ENCODE measurements at regions not wholly inside any gene's neighbourhood (a gene's known extent, or its start where the extent isn't known, plus 50 kb on each side); places are given as distances from the start of the nearest gene placed in this dataset.
"Not testable (repeated sequence)": the region's sequence is repeated elsewhere in the genome, so short reads cannot be mapped to it uniquely, and the experiment has no call there.

GRCh38 chr3:89783341-89783927, 676.0 kb downstream of the EPHA3 start:
- FAIRE-seq: no peak

- no peak for FAIRE-seq
Measured at GRCh38 chr3:89787485-89787884, 680.1 kb downstream of the EPHA3 start.

- FAIRE-seq: no peak
Measured at GRCh38 chr3:89787979-89788378, 680.6 kb downstream of the EPHA3 start.

GRCh38 chr3:89795506-89795905, 688.1 kb downstream of the EPHA3 start:
- FAIRE-seq: no peak

GRCh38 chr3:89802881-89803280, 695.5 kb downstream of the EPHA3 start:
- no peak for FAIRE-seq

- no peak for FAIRE-seq
Measured at GRCh38 chr3:89803711-89804110, 696.3 kb downstream of the EPHA3 start.

GRCh38 chr3:89806166-89806565, 698.7 kb downstream of the EPHA3 start:
- no peak for FAIRE-seq

GRCh38 chr3:89808680-89809197, 701.3 kb downstream of the EPHA3 start:
- FAIRE-seq: no peak

GRCh38 chr3:89813500-89813899, 706.1 kb downstream of the EPHA3 start:
- FAIRE-seq: no peak

- FAIRE-seq: no peak
Measured at GRCh38 chr3:89841041-89841440, 733.6 kb downstream of the EPHA3 start.

- FAIRE-seq: no peak
Measured at GRCh38 chr3:89845053-89845452, 737.6 kb downstream of the EPHA3 start.

GRCh38 chr3:89847955-89848354, 740.5 kb downstream of the EPHA3 start:
- no peak for FAIRE-seq

- FAIRE-seq: no peak
Measured at GRCh38 chr3:89851974-89852621, 744.7 kb downstream of the EPHA3 start.

- no peak for FAIRE-seq
Measured at GRCh38 chr3:89859757-89860156, 752.3 kb downstream of the EPHA3 start.

- no peak for FAIRE-seq
Measured at GRCh38 chr3:89867286-89867685, 759.9 kb downstream of the EPHA3 start.

GRCh38 chr3:89876116-89876515, 768.7 kb downstream of the EPHA3 start:
- FAIRE-seq: no peak

GRCh38 chr3:89877230-89877629, 769.8 kb downstream of the EPHA3 start:
- FAIRE-seq: no peak

GRCh38 chr3:89889386-89889785, 782.0 kb downstream of the EPHA3 start:
- no peak for FAIRE-seq

GRCh38 chr3:89908711-89909213, 801.3 kb downstream of the EPHA3 start:
- no peak for FAIRE-seq

- FAIRE-seq: no peak
Measured at GRCh38 chr3:89912031-89912430, 804.6 kb downstream of the EPHA3 start.

- no peak for FAIRE-seq
Measured at GRCh38 chr3:89923921-89924610, 816.6 kb downstream of the EPHA3 start.

- FAIRE-seq: no peak
Measured at GRCh38 chr3:89925976-89926375, 818.6 kb downstream of the EPHA3 start.

- FAIRE-seq: no peak
Measured at GRCh38 chr3:89932882-89933281, 825.5 kb downstream of the EPHA3 start.

- not testable (repeated sequence) for FAIRE-seq
Measured at GRCh38 chr3:89944461-89944860, 837.0 kb downstream of the EPHA3 start.

Data from TTC549 (cell line).